ENCODE measurements at regions not wholly inside any gene's neighbourhood (a gene's known extent, or its start where the extent isn't known, plus 50 kb on each side); places are given as distances from the start of the nearest gene placed in this dataset.

DNA sequence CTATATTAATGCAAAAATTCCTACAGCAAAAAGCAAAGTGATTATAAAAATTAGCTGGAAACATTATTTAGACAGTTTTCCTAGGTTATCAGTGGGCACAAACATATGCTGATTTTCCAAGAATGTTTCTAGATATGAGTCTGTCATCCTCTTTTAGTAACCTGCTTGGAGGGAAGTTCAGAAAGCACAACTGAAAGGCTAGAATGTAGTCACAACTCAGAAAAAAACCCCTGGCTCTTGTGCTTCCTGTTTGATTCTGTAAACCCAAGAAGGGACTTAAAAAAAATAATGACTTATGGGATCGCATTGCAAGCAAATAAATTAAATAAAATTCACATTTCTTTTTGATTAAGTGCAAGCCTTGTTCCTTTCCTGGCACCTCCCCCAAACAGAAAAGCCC, 708.4 kb upstream of the EPHA7 start:
- Mint-ChIP-seq H3K36me3 (no peaks in the 10 kb centered on the region), H3K4me1 (no peaks in the 10 kb centered on the region), H3K4me3 (no peak overlapping the region), H3K27me3 (no peaks in the 10 kb centered on the region), H3K9me3 (peaks cover 0 to 5% (median 0%) of the 10 kb centered on the region in 7 donors), H3K27ac (no peak overlapping the region)
- no peak overlapping the region for H3K4me3 ChIP-seq (ENCODE audit: low read depth, low read length)
- no peaks in the 10 kb centered on the region for H3K27me3 ChIP-seq (ENCODE audit: control insufficient read depth, insufficient read depth, low read length)
- DNase-seq (no peak), ATAC-seq (ENCODE audit: low read depth in 2 of 2) (no peak)
- no peak overlapping the region for H3K27ac ChIP-seq (ENCODE audit: insufficient read depth, low read length, poor library complexity, severe bottlenecking)
- H3K9me3 ChIP-seq (ENCODE audit: control insufficient read depth in 2 of 2, low read length in 2 of 2), result no peaks in the 10 kb centered on the region
- no peaks in the 10 kb centered on the region for H3K4me1 ChIP-seq (ENCODE audit: control insufficient read depth, insufficient read depth, low read length, poor library complexity, severe bottlenecking)
- H3K36me3 ChIP-seq (ENCODE audit: control insufficient read depth, insufficient read depth, low read length), result no peaks in the 10 kb centered on the region

DNA sequence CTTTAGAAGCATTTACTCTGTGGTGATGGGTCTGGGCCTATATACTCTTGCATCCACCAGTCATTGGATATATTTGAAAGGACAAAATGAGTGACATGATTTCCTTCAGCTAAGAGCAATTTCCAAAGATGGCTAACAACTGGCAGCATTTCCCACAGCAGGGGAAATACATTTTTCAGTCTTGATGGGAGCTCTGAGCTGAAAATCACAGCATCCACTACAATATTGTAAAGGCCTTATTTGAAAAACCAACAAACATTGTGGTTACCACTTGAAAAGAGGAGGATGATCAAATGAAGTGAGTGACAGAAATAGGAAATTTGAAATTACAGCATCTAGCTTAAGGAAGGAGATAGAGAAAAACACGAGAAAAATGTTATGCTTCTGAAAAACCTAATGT, 705.0 kb upstream of the EPHA7 start:
- H3K9me3 Mint-ChIP-seq, result peaks cover 0 to 9% (median 3%) of the 10 kb centered on the region in 7 donors
- Histone ChIP-seq H3K9me3 (ENCODE audit: control insufficient read depth in 2 of 2, low read length in 2 of 2) (no peaks in the 10 kb centered on the region), H3K27ac (ENCODE audit: insufficient read depth, low read length, poor library complexity, severe bottlenecking) (no peak overlapping the region), H3K27me3 (ENCODE audit: control insufficient read depth, insufficient read depth, low read length) (no peaks in the 10 kb centered on the region), H3K36me3 (ENCODE audit: control insufficient read depth, insufficient read depth, low read length) (no peaks in the 10 kb centered on the region), H3K4me1 (ENCODE audit: control insufficient read depth, insufficient read depth, low read length, poor library complexity, severe bottlenecking) (no peaks in the 10 kb centered on the region), H3K4me3 (ENCODE audit: low read depth, low read length) (no peak overlapping the region)
- no peaks in the 10 kb centered on the region for H3K4me1 Mint-ChIP-seq
- no peak for DNase-seq
- no peak for ATAC-seq (ENCODE audit: low read depth in 2 of 2)
- H3K27ac Mint-ChIP-seq, result no peak overlapping the region
- H3K4me3 Mint-ChIP-seq, result no peak overlapping the region
- H3K27me3 Mint-ChIP-seq, result no peaks in the 10 kb centered on the region
- no peaks in the 10 kb centered on the region for H3K36me3 Mint-ChIP-seq

DNA sequence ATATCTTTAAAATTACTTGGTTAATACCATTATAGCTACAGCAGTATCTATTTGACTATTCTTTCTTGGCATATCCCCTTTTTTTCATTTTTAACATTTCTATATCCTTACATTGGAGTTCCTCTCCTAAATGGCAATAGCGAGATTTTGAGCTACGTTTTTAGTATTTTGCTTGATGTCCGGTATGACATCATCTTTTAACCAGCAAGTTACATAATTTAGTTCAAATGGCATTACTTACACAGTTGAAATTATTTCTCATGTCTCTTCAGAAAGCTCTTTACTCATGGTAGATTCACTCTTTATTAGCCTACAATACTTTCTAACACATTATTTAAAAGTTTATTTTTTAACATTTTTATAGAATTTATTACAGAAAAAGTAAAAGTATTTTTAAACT, 701.7 kb upstream of the EPHA7 start:
- Histone ChIP-seq H3K4me3 (ENCODE audit: low read depth, low read length) (no peak overlapping the region), H3K27me3 (ENCODE audit: control insufficient read depth, insufficient read depth, low read length) (no peaks in the 10 kb centered on the region), H3K4me1 (ENCODE audit: control insufficient read depth, insufficient read depth, low read length, poor library complexity, severe bottlenecking) (no peaks in the 10 kb centered on the region), H3K36me3 (ENCODE audit: control insufficient read depth, insufficient read depth, low read length) (no peaks in the 10 kb centered on the region), H3K27ac (ENCODE audit: insufficient read depth, low read length, poor library complexity, severe bottlenecking) (no peak overlapping the region), H3K9me3 (ENCODE audit: control insufficient read depth in 2 of 2, low read length in 2 of 2) (no peaks in the 10 kb centered on the region)
- no peak for DNase-seq
- Mint-ChIP-seq H3K4me1 (no peaks in the 10 kb centered on the region), H3K36me3 (no peaks in the 10 kb centered on the region), H3K27me3 (no peaks in the 10 kb centered on the region), H3K9me3 (peaks cover 0 to 10% (median 3%) of the 10 kb centered on the region in 7 donors), H3K27ac (no peak overlapping the region), H3K4me3 (no peak overlapping the region)
- ATAC-seq (ENCODE audit: low read depth in 2 of 2), result no peak

DNA sequence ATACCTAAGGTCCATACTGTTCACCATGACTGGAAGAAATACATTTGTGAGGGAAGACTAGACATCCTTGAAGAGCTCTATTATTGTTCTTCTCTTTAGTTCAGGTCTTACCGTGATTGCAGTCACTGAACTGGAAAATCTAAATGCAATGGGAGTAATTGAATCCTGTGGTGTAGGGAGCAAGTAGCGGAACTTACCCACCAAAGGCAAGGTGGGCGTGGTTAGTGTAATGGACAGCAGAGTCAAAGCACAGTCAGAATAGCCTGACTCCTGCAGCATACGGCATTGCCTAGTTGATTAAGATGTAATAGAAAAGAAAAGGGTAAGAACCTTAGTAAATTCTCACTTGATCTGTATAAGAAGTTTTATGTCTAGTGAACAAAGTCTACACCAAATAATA, 679.7 kb upstream of the EPHA7 start:
- Histone ChIP-seq H3K36me3 (ENCODE audit: control insufficient read depth, insufficient read depth, low read length) (no peaks in the 10 kb centered on the region), H3K4me3 (ENCODE audit: low read depth, low read length) (no peak overlapping the region), H3K4me1 (ENCODE audit: control insufficient read depth, insufficient read depth, low read length, poor library complexity, severe bottlenecking) (no peaks in the 10 kb centered on the region), H3K27me3 (ENCODE audit: control insufficient read depth, insufficient read depth, low read length) (no peaks in the 10 kb centered on the region), H3K27ac (ENCODE audit: insufficient read depth, low read length, poor library complexity, severe bottlenecking) (no peak overlapping the region), H3K9me3 (ENCODE audit: control insufficient read depth in 2 of 2, low read length in 2 of 2) (peaks cover 2 to 5% of the 10 kb centered on the region in 2 experiments)
- DNase-seq (no peak), ATAC-seq (ENCODE audit: low read depth in 2 of 2) (no peak)
- no peaks in the 10 kb centered on the region for H3K27me3 Mint-ChIP-seq
- no peak overlapping the region for H3K27ac Mint-ChIP-seq
- H3K9me3 Mint-ChIP-seq, result peaks cover 0 to 13% (median 5%) of the 10 kb centered on the region in 7 donors
- H3K4me1 Mint-ChIP-seq, result no peaks in the 10 kb centered on the region
- H3K4me3 Mint-ChIP-seq, result no peak overlapping the region
- H3K36me3 Mint-ChIP-seq, result no peaks in the 10 kb centered on the region

DNA sequence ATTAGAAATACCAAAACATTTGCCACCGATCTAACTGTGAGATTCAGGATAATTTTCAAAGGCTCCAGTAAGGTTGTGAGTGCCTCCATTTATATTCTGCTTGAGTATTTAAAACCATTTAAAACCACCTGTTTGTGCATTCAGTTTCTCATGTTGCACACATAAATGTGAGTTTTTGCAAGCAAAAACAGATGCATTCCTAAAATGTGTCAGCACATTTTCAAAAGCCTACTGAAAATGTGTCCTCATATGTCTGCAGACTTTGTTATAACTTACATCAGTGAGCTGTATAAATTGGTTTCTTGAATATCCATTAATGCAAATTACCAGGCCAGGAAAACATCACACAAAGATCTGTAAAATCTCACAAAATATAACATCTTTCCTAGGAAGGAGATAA, 676.6 kb upstream of the EPHA7 start:
- H3K27ac ChIP-seq (ENCODE audit: insufficient read depth, low read length, poor library complexity, severe bottlenecking), result no peak overlapping the region
- peaks cover 0 to 2% of the 10 kb centered on the region in 2 experiments for H3K9me3 ChIP-seq (ENCODE audit: control insufficient read depth in 2 of 2, low read length in 2 of 2)
- no peak for DNase-seq
- no peaks in the 10 kb centered on the region for H3K27me3 Mint-ChIP-seq
- H3K4me3 Mint-ChIP-seq, result no peak overlapping the region
- ATAC-seq (ENCODE audit: low read depth in 2 of 2), result no peak
- no peaks in the 10 kb centered on the region for H3K27me3 ChIP-seq (ENCODE audit: control insufficient read depth, insufficient read depth, low read length)
- peaks cover 0 to 22% (median 9%) of the 10 kb centered on the region in 7 donors for H3K9me3 Mint-ChIP-seq
- no peak overlapping the region for H3K4me3 ChIP-seq (ENCODE audit: low read depth, low read length)
- H3K36me3 ChIP-seq (ENCODE audit: control insufficient read depth, insufficient read depth, low read length), result no peaks in the 10 kb centered on the region
- H3K4me1 ChIP-seq (ENCODE audit: control insufficient read depth, insufficient read depth, low read length, poor library complexity, severe bottlenecking), result no peaks in the 10 kb centered on the region
- H3K36me3 Mint-ChIP-seq, result no peaks in the 10 kb centered on the region
- H3K27ac Mint-ChIP-seq, result no peak overlapping the region
- no peaks in the 10 kb centered on the region for H3K4me1 Mint-ChIP-seq

DNA sequence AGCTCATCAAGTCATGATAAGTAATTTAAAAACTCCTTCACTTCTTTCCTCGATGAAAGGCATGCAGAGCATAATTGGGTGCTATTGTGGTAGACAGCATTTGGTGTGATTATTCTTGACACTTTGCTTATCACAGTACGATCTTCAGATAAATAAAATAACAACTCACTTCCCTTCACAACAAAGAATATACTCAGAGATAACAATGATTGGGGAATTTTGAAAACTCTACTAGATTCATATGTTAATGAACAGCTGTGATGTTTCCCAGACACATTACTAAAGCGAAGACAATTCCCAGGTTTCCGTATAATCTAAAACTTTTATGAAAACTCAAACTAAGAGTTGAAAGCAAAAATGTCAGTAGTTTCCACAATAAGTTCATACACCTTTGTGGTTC, 670.6 kb upstream of the EPHA7 start:
- H3K4me1 ChIP-seq (ENCODE audit: control insufficient read depth, insufficient read depth, low read length, poor library complexity, severe bottlenecking), result no peaks in the 10 kb centered on the region
- DNase-seq (no peak), ATAC-seq (ENCODE audit: low read depth in 2 of 2) (no peak)
- H3K36me3 ChIP-seq (ENCODE audit: control insufficient read depth, insufficient read depth, low read length), result no peaks in the 10 kb centered on the region
- Mint-ChIP-seq H3K27ac (no peak overlapping the region), H3K9me3 (peaks cover 0 to 22% (median 7%) of the 10 kb centered on the region in 7 donors), H3K27me3 (no peaks in the 10 kb centered on the region), H3K36me3 (no peaks in the 10 kb centered on the region), H3K4me1 (no peaks in the 10 kb centered on the region), H3K4me3 (no peak overlapping the region)
- H3K27ac ChIP-seq (ENCODE audit: insufficient read depth, low read length, poor library complexity, severe bottlenecking), result no peak overlapping the region
- H3K9me3 ChIP-seq (ENCODE audit: control insufficient read depth in 2 of 2, low read length in 2 of 2), result no peaks in the 10 kb centered on the region
- no peaks in the 10 kb centered on the region for H3K27me3 ChIP-seq (ENCODE audit: control insufficient read depth, insufficient read depth, low read length)
- no peak overlapping the region for H3K4me3 ChIP-seq (ENCODE audit: low read depth, low read length)

DNA sequence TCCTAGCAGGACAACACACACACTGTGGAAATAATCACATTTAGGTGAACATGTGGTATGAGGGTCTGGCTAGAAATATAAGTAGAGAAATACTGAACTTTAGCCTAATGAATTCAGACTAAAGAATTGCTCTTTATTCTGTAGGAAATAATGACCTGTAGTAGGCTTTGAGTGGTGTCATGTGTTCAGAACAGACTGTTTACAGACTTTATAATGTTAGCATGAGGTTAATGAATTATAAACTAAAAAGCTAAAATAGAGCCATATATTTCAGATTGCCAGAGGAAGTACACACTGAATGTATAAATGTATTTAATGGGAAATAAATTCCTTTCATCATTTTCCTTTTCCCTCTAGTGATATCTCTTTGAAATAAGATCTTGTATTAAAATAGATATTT, 669.5 kb upstream of the EPHA7 start:
- H3K4me3 Mint-ChIP-seq, result no peak overlapping the region
- H3K36me3 ChIP-seq (ENCODE audit: control insufficient read depth, insufficient read depth, low read length), result no peaks in the 10 kb centered on the region
- H3K27me3 Mint-ChIP-seq, result no peaks in the 10 kb centered on the region
- H3K9me3 Mint-ChIP-seq, result peaks cover 0 to 22% (median 7%) of the 10 kb centered on the region in 7 donors
- H3K4me1 Mint-ChIP-seq, result no peaks in the 10 kb centered on the region
- no peak overlapping the region for H3K4me3 ChIP-seq (ENCODE audit: low read depth, low read length)
- H3K27me3 ChIP-seq (ENCODE audit: control insufficient read depth, insufficient read depth, low read length), result no peaks in the 10 kb centered on the region
- H3K4me1 ChIP-seq (ENCODE audit: control insufficient read depth, insufficient read depth, low read length, poor library complexity, severe bottlenecking), result no peaks in the 10 kb centered on the region
- no peak for ATAC-seq (ENCODE audit: low read depth in 2 of 2)
- H3K27ac Mint-ChIP-seq, result no peak overlapping the region
- H3K36me3 Mint-ChIP-seq, result no peaks in the 10 kb centered on the region
- no peak for DNase-seq
- H3K9me3 ChIP-seq (ENCODE audit: control insufficient read depth in 2 of 2, low read length in 2 of 2), result no peaks in the 10 kb centered on the region
- H3K27ac ChIP-seq (ENCODE audit: insufficient read depth, low read length, poor library complexity, severe bottlenecking), result no peak overlapping the region

DNA sequence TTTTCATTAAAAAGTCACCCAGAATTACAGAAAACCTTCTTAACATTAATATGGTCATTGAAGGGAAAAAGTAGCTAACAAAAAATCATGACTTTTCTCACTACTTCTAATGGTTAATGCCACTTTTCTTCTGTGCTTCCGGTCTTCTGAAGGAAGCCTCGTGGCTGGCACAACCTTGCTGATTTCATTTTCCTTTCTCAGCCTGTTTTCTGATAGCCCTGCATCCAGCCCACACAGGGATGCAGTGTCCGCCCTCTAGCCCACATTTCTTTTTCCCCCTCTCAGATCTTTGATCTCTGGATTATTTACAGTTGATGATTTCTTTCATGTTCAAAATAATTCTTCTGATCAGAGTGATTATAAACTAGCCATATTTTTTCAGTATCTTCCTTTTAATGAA, 655.4 kb upstream of the EPHA7 start:
- ATAC-seq (ENCODE audit: low read depth in 2 of 2) (no peak), DNase-seq (no peak)
- Mint-ChIP-seq H3K27ac (no peak overlapping the region), H3K9me3 (peaks cover 0 to 5% (median 2%) of the 10 kb centered on the region in 7 donors), H3K27me3 (no peaks in the 10 kb centered on the region), H3K4me1 (no peaks in the 10 kb centered on the region), H3K36me3 (no peaks in the 10 kb centered on the region), H3K4me3 (no peak overlapping the region)
- H3K4me3 ChIP-seq (ENCODE audit: low read depth, low read length), result no peak overlapping the region
- H3K4me1 ChIP-seq (ENCODE audit: control insufficient read depth, insufficient read depth, low read length, poor library complexity, severe bottlenecking), result no peaks in the 10 kb centered on the region
- H3K27me3 ChIP-seq (ENCODE audit: control insufficient read depth, insufficient read depth, low read length), result no peaks in the 10 kb centered on the region
- H3K9me3 ChIP-seq (ENCODE audit: control insufficient read depth in 2 of 2, low read length in 2 of 2), result no peaks in the 10 kb centered on the region
- H3K27ac ChIP-seq (ENCODE audit: insufficient read depth, low read length, poor library complexity, severe bottlenecking), result no peak overlapping the region
- no peaks in the 10 kb centered on the region for H3K36me3 ChIP-seq (ENCODE audit: control insufficient read depth, insufficient read depth, low read length)
